Hepatocyte (in vitro differentiated cells): ENCODE measurements at regions not wholly inside any gene's neighbourhood (a gene's known extent, or its start where the extent isn't known, plus 50 kb on each side); places are given as distances from the start of the nearest gene placed in this dataset.

ENCODE experiments used
- EZH2phosphoT487 ChIP-seq: fragments of 200-600 bp; sonication (generic); IDR thresholded peaks from one replicate; pipeline ENCODE4 v1.6.1; 2018; ENCODE audit warnings: antibody characterized with exemption, mild to moderate bottlenecking, low read depth, moderate library complexity; ENCODE audit not compliant: unreplicated experiment, severe bottlenecking
- TF ChIP-seq, protein P1 (sequence below): fragments of 200-600 bp; sonication (generic); IDR thresholded peaks from 2 replicates; pipeline ENCODE4 v1.5.1; 2016; ENCODE audit warnings: antibody characterized with exemption, mild to moderate bottlenecking; ENCODE audit not compliant: poor library complexity

DNA sequence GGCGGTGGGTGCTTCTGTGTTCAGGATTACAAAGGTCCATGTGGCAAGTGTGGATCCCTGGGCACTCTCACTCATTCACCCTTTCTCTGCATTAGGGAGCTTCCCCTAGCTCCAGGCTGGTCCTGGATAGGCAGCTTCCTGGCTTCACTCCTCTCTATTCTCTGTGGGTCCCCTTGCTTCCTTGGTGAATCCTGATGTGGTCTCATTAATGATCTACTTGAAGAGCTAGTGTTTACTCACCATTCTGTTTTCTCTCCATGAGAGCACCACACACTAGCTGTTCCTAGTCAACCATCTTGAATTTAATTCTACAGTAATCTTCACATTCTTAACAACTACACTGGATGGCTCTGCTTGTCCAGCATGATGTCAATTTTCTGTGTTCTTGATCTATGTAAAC is 90.0 kb upstream of the PLPPR1 start:
- TF ChIP-seq, protein P1, sequence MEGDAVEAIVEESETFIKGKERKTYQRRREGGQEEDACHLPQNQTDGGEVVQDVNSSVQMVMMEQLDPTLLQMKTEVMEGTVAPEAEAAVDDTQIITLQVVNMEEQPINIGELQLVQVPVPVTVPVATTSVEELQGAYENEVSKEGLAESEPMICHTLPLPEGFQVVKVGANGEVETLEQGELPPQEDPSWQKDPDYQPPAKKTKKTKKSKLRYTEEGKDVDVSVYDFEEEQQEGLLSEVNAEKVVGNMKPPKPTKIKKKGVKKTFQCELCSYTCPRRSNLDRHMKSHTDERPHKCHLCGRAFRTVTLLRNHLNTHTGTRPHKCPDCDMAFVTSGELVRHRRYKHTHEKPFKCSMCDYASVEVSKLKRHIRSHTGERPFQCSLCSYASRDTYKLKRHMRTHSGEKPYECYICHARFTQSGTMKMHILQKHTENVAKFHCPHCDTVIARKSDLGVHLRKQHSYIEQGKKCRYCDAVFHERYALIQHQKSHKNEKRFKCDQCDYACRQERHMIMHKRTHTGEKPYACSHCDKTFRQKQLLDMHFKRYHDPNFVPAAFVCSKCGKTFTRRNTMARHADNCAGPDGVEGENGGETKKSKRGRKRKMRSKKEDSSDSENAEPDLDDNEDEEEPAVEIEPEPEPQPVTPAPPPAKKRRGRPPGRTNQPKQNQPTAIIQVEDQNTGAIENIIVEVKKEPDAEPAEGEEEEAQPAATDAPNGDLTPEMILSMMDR, result no peak
- no peak for TF ChIP-seq EZH2phosphoT487
